SK-N-MC (cell line): ENCODE measurements at regions not wholly inside any gene's neighbourhood (a gene's known extent, or its start where the extent isn't known, plus 50 kb on each side); places are given as distances from the start of the nearest gene placed in this dataset.

Experiments used
- EZH2 ChIP-seq: fragments of 200-600 bp; sonication (generic); IDR thresholded peaks from one replicate; pipeline ENCODE4 v1.6.1; 2017; ENCODE audit warnings: antibody characterized with exemption
- FOXP2 ChIP-seq: optimal IDR thresholded peaks from 2 replicates; pipeline ENCODE3; 2011; ENCODE audit warnings: mild to moderate bottlenecking, moderate library complexity; ENCODE audit not compliant: insufficient read depth; ENCODE audit errors: extremely low read length, control extremely low read depth
- POLR2AphosphoS5 ChIP-seq: IDR thresholded peaks from 2 replicates; pipeline ENCODE4 v1.6.1; 2012; ENCODE audit warnings: mild to moderate bottlenecking, low read depth, low read length, borderline replicate concordance

DNA sequence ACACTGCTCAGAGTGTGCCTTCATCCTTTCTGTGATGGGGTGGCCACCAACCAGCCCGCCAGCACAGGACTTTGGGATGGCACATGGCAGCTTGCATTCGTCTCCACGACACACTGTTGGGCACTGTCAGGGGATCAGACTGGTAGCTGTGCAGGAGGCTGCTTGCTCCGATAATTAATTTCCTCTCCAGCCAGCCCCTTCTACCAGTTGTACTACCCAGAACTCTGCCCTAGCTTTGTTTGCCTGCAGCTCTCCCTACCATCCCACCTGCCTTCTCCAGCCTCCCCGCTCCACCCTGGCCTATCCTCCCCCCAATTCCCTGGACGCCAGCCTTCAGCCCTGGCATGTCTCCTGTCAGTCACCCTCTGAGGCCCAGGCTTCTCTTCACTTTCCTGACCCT lies 228.3 kb downstream of the TSHZ3 start:
- TF ChIP-seq POLR2AphosphoS5 = no peak
- no peak for TF ChIP-seq EZH2
- TF ChIP-seq FOXP2 = no peak
